HG03521 (cell line): ENCODE measurements at regions not wholly inside any gene's neighbourhood (a gene's known extent, or its start where the extent isn't known, plus 50 kb on each side); places are given as distances from the start of the nearest gene placed in this dataset.

Experiments used
- ATAC-seq: cut with Tn5 transposase; IDR thresholded peaks from one replicate; pipeline ENCODE4 v1.9.1; 2021; ENCODE audit warnings: mild to moderate bottlenecking, moderate library complexity; ENCODE audit not compliant: unreplicated experiment

- ATAC-seq = no peak
Measured at GRCh38 chr15:58235961-58236360, 97.8 kb downstream of the AQP9 start.

GRCh38 chr15:58240191-58240932 is 102.2 kb downstream of the AQP9 start:
- ATAC-seq = no peak

- no peak for ATAC-seq
Measured at GRCh38 chr15:58241872-58242271, 103.7 kb downstream of the AQP9 start.

GRCh38 chr15:58243070-58243469 is 104.9 kb downstream of the AQP9 start:
- ATAC-seq = no peak

- ATAC-seq = no peak
Measured at GRCh38 chr15:58244536-58244935, 106.4 kb downstream of the AQP9 start.

GRCh38 chr15:58246041-58246440 is 107.9 kb downstream of the AQP9 start:
- no peak for ATAC-seq

GRCh38 chr15:58247855-58248842 is 110.0 kb downstream of the AQP9 start:
- ATAC-seq = no peak

GRCh38 chr15:58249646-58250312 is 111.6 kb downstream of the AQP9 start:
- ATAC-seq = no peak

GRCh38 chr15:58252586-58253323 is 114.6 kb downstream of the AQP9 start:
- no peak for ATAC-seq

- ATAC-seq = no peak
Measured at GRCh38 chr15:58257776-58258325, 119.7 kb downstream of the AQP9 start.

GRCh38 chr15:58258501-58259292 is 120.5 kb downstream of the AQP9 start:
- no peak for ATAC-seq

GRCh38 chr15:58260205-58260724 is 122.1 kb downstream of the AQP9 start:
- no peak for ATAC-seq

GRCh38 chr15:58260725-58261267 is 122.6 kb downstream of the AQP9 start:
- ATAC-seq = no peak

GRCh38 chr15:58261368-58261767 is 123.2 kb downstream of the AQP9 start:
- ATAC-seq = no peak

- ATAC-seq = no peak
Measured at GRCh38 chr15:58264053-58264971, 126.1 kb downstream of the AQP9 start.

- no peak for ATAC-seq
Measured at GRCh38 chr15:58267051-58267450, 128.9 kb downstream of the AQP9 start.

GRCh38 chr15:58268746-58269267 is 130.6 kb downstream of the AQP9 start:
- ATAC-seq = no peak
